Mesothelial cell of epicardium (in vitro differentiated cells): ENCODE measurements at regions not wholly inside any gene's neighbourhood (a gene's known extent, or its start where the extent isn't known, plus 50 kb on each side); places are given as distances from the start of the nearest gene placed in this dataset.

ENCODE experiments used
- DNase-seq, 2 experiments: peaks; one replicate each; pipeline ENCODE4 v3.0.0; 2021; ENCODE audit warnings: low spot score in 2 of 2; ENCODE audit not compliant: unreplicated experiment in 2 of 2
- H3K27ac Mint-ChIP-seq: 2 replicates; pipeline ENCODE4 v1.8.0; 2021; ENCODE audit warnings: mixed read lengths
- H3K27me3 Mint-ChIP-seq: 2 replicates; pipeline ENCODE4 v1.8.0; 2021; ENCODE audit warnings: low read depth, mixed read lengths
- H3K36me3 Mint-ChIP-seq: 2 replicates; pipeline ENCODE4 v1.8.0; 2021; ENCODE audit warnings: mixed read lengths
- H3K4me1 Mint-ChIP-seq: 2 replicates; pipeline ENCODE4 v1.8.0; 2021; ENCODE audit warnings: mixed read lengths
- H3K4me3 Mint-ChIP-seq: 2 replicates; pipeline ENCODE4 v1.8.0; 2021; ENCODE audit warnings: mild to moderate bottlenecking, moderate library complexity, mixed read lengths
- H3K9me3 Mint-ChIP-seq: 2 replicates; pipeline ENCODE4 v1.8.0; 2021; ENCODE audit warnings: mixed read lengths
- TF ChIP-seq, protein P1 (sequence below): fragments of 200-600 bp; sonication (generic); IDR thresholded peaks from one replicate; pipeline ENCODE4 v1.5.0; 2021; ENCODE audit warnings: antibody characterized with exemption; ENCODE audit not compliant: unreplicated experiment

DNA sequence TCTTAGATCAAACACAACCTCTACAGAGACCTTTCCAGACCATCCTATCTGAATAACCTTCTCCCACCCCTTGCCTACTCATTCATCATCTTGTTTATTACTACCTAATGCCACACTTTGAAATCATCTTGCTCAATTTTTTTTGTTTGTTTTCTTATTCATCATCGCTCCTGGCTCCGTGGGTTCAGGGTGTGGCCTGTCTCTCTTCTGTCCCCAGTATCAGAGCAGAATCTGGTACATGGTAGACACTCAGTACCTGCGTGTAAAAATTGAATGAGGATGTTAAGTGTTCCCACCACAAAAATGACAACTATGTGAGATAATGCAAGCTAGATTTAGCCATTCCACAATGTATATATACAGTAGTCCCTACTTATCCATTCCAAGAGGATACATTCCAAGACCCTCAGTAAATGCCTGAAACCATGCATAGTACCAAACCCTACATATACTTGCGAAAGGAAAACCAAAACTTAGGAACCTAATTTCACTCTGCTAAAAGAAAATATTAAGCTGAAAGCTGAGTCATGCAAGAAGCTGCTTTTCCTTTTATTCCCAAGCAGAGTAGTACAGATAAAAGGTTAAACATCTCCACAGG is 72.1 kb upstream of the SEC61G start:
- DNase-seq: no peak
- Mint-ChIP-seq H3K36me3 (no peaks in the 10 kb centered on the region), H3K9me3 (peaks cover 29% of the 10 kb centered on the region), H3K4me1 (no peaks in the 10 kb centered on the region), H3K27me3 (no peaks in the 10 kb centered on the region), H3K4me3 (no peak overlapping the region), H3K27ac (no peak overlapping the region)
- TF ChIP-seq, protein P1, sequence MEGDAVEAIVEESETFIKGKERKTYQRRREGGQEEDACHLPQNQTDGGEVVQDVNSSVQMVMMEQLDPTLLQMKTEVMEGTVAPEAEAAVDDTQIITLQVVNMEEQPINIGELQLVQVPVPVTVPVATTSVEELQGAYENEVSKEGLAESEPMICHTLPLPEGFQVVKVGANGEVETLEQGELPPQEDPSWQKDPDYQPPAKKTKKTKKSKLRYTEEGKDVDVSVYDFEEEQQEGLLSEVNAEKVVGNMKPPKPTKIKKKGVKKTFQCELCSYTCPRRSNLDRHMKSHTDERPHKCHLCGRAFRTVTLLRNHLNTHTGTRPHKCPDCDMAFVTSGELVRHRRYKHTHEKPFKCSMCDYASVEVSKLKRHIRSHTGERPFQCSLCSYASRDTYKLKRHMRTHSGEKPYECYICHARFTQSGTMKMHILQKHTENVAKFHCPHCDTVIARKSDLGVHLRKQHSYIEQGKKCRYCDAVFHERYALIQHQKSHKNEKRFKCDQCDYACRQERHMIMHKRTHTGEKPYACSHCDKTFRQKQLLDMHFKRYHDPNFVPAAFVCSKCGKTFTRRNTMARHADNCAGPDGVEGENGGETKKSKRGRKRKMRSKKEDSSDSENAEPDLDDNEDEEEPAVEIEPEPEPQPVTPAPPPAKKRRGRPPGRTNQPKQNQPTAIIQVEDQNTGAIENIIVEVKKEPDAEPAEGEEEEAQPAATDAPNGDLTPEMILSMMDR: no peak

DNA sequence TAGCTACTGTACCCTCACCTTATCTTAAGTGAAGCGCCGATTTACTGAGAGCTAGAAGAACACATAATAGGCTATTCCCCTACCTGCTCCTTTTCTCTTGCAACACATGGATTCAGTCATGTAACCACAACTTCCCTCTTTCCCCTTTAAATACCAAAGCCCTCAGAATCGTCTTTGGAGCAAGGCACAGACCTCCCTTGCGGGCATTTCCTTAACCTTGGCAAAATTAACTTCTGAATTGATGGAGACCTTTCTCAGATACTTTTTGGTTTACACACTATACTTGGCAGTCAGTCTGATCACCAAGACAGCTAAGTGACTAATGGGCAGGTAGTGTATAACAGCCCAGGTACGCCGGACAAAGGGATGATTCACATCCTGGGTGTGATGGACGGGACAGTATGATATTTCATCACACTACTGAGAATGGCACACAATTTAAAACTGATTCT is 72.7 kb upstream of the SEC61G start:
- DNase-seq: no peak
- H3K27ac Mint-ChIP-seq: no peak overlapping the region
- no peaks in the 10 kb centered on the region for H3K4me1 Mint-ChIP-seq
- H3K36me3 Mint-ChIP-seq: no peaks in the 10 kb centered on the region
- no peaks in the 10 kb centered on the region for H3K27me3 Mint-ChIP-seq
- H3K4me3 Mint-ChIP-seq: no peak overlapping the region
- TF ChIP-seq, protein P1: no peak
- peaks cover 24% of the 10 kb centered on the region for H3K9me3 Mint-ChIP-seq

DNA sequence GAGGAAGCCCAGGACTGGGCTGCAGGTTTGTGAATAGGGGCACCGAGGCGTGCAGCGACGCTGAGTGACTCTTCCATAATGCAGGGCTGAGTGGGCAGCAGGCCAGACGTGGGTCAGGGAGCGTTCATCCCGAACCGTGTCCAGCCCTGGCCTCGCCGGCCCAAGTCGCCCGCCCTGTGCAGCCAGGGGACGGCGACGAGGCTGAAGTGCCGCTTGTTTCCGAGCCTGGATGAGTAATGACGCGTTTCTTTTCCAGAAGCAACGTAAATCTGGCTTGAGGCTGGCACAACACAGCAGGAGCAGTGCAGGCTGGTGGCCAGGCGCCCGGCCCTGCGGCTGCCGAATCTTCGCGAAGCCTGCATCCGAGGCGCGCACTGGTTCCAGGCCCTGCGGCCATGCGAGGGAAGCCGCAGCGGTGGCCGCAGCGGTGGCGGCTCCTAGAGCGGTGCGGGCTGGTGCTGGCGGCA is 74.0 kb upstream of the SEC61G start:
- Mint-ChIP-seq H3K36me3 (no peaks in the 10 kb centered on the region), H3K4me1 (no peaks in the 10 kb centered on the region), H3K27ac (no peak overlapping the region), H3K4me3 (no peak overlapping the region), H3K9me3 (peaks cover 15% of the 10 kb centered on the region), H3K27me3 (no peaks in the 10 kb centered on the region)
- TF ChIP-seq, protein P1: no peak
- no peak for DNase-seq

DNA sequence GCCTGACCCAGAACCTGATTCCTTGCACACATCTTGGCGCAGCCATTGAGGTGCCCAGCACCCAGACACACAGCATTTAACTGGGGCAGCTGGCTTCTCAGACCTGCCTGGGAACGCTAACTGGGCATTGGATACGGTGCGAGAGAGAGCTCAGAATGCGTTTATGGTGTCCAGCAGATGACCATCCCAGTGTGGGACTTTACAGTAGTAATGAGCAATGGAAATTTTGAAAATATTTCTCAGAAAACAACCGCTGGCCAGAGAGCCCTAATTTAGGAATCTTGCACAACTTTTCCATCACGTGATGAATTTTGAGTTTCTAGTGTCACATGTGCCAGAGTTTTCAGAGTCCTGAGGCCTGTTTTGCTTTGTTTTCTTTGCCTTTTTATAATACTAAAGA is 78.2 kb upstream of the SEC61G start:
- H3K9me3 Mint-ChIP-seq: no peaks in the 10 kb centered on the region

DNA sequence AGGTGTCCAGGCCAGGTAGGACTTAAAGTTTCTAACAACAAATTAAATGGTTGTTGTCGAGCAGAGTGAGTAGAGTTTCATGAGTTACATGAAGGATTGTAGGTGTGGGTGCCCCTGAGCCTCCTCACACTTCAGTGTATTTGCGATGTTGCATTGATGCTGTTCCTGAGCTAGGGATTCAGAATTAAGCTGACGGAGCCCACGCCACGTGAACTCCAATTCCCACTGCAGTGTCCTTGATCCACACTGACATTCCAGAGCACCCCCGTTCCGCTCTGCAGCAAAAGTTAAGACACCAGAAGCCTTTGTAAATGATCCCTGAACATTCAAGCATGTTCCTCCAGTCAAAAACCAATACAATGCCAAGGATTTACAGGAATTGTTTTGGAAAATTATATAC is 78.8 kb upstream of the SEC61G start:
- Mint-ChIP-seq H3K4me1 (peaks cover 6% of the 10 kb centered on the region), H3K4me3 (no peak overlapping the region), H3K27ac (no peak overlapping the region), H3K27me3 (no peaks in the 10 kb centered on the region), H3K36me3 (no peaks in the 10 kb centered on the region), H3K9me3 (no peaks in the 10 kb centered on the region)
- no peak for DNase-seq
- TF ChIP-seq, protein P1: no peak

More for the DNA sequence above, 78.2 kb upstream of the SEC61G start:
- TF ChIP-seq, protein P1: no peak
- peaks cover 6% of the 10 kb centered on the region for H3K4me1 Mint-ChIP-seq
- H3K27ac Mint-ChIP-seq: no peak overlapping the region
- no peaks in the 10 kb centered on the region for H3K27me3 Mint-ChIP-seq
- no peak for DNase-seq
- no peak overlapping the region for H3K4me3 Mint-ChIP-seq
- no peaks in the 10 kb centered on the region for H3K36me3 Mint-ChIP-seq
